ENCODE measurements at regions not wholly inside any gene's neighbourhood (a gene's known extent, or its start where the extent isn't known, plus 50 kb on each side); places are given as distances from the start of the nearest gene placed in this dataset.

- H3K4me3 ChIP-seq: no peak overlapping the region
- H3K36me3 ChIP-seq: no peaks in the 10 kb centered on the region
- no peak for DNase-seq (ENCODE audit: low spot score in 2 of 2)
- no peak overlapping the region for H3K27ac ChIP-seq
- no peaks in the 10 kb centered on the region for H3K9me3 ChIP-seq
- no peak for TF ChIP-seq EP300 (IDR thresholded peaks at IDR 0.05)
- TF ChIP-seq POLR2A (IDR thresholded peaks at IDR 0.05): no peak
- no peak for TF ChIP-seq CTCF (IDR thresholded peaks at IDR 0.05)
- H3K27me3 ChIP-seq: peaks cover 0 to 79% of the 10 kb centered on the region in 2 donors
- H3K4me1 ChIP-seq: no peaks in the 10 kb centered on the region
- WGBS, 2 donors: 66 to 70% methylated on average over 17 of the region's 21 CpGs
These were observed 89.2 kb upstream of the BHLHE23 start for GRCh38 chr20:63095718-63096654.

GRCh38 chr20:63094767-63095499, 88.2 kb upstream of the BHLHE23 start:
- Histone ChIP-seq H3K27ac (no peak overlapping the region), H3K4me1 (no peaks in the 10 kb centered on the region), H3K4me3 (no peak overlapping the region), H3K9me3 (no peaks in the 10 kb centered on the region), H3K36me3 (no peaks in the 10 kb centered on the region), H3K27me3 (peaks cover 0 to 75% of the 10 kb centered on the region in 2 donors)
- 73 to 80% methylated on average over 22 of the region's 22 CpGs for WGBS, 2 donors
- TF ChIP-seq EP300 (IDR thresholded peaks at IDR 0.05) (no peak), CTCF (IDR thresholded peaks at IDR 0.05) (no peak), POLR2A (IDR thresholded peaks at IDR 0.05) (no peak)
- DNase-seq (ENCODE audit: low spot score in 2 of 2): no peak

- Histone ChIP-seq H3K36me3 (no peaks in the 10 kb centered on the region), H3K27me3 (peaks cover 0 to 74% of the 10 kb centered on the region in 2 donors), H3K27ac (no peak overlapping the region), H3K9me3 (no peaks in the 10 kb centered on the region), H3K4me3 (no peak overlapping the region), H3K4me1 (no peaks in the 10 kb centered on the region)
- WGBS, 2 donors: 58% methylated on average over 21 to 23 of the region's 37 CpGs
- no peak for DNase-seq (ENCODE audit: low spot score in 2 of 2)
- TF ChIP-seq CTCF (IDR thresholded peaks at IDR 0.05) (no peak), POLR2A (IDR thresholded peaks at IDR 0.05) (no peak), EP300 (IDR thresholded peaks at IDR 0.05) (no peak)
These were observed 87.4 kb upstream of the BHLHE23 start for GRCh38 chr20:63093966-63094766.

- 69 to 74% methylated on average over 14 to 22 of the region's 25 CpGs for WGBS, 2 donors
- Histone ChIP-seq H3K4me1 (no peaks in the 10 kb centered on the region), H3K4me3 (no peak overlapping the region), H3K36me3 (no peaks in the 10 kb centered on the region), H3K9me3 (no peaks in the 10 kb centered on the region), H3K27ac (no peak overlapping the region), H3K27me3 (peaks cover 0 to 65% of the 10 kb centered on the region in 2 donors)
- no peak for DNase-seq (ENCODE audit: low spot score in 2 of 2)
- TF ChIP-seq POLR2A (IDR thresholded peaks at IDR 0.05) (no peak), EP300 (IDR thresholded peaks at IDR 0.05) (no peak), CTCF (IDR thresholded peaks at IDR 0.05) (no peak)
These were observed 86.0 kb upstream of the BHLHE23 start for GRCh38 chr20:63092660-63093215.
